NCI-H82 treated with DMSO at 0.1 percent for 48 hours (cell line): ENCODE measurements at regions not wholly inside any gene's neighbourhood (a gene's known extent, or its start where the extent isn't known, plus 50 kb on each side); places are given as distances from the start of the nearest gene placed in this dataset.
"Not testable (repeated sequence)": the region's sequence is repeated elsewhere in the genome, so short reads cannot be mapped to it uniquely, and the experiment has no call there.

ENCODE experiments used
- DNase-seq: peaks from one replicate; lab custom pipeline; 2025; ENCODE audit not compliant: unreplicated experiment; lab: John Stamatoyannopoulos, UW

GRCh38 chr5:110278449-110278848 is 448.0 kb downstream of the TMEM232 start:
- DNase-seq = not testable (repeated sequence)

- DNase-seq = not testable (repeated sequence)
Measured at GRCh38 chr5:110284121-110284520, 442.4 kb downstream of the TMEM232 start.

GRCh38 chr5:110288766-110289511 is 437.5 kb downstream of the TMEM232 start:
- DNase-seq = peak; percentile 96

- no peak for DNase-seq
Measured at GRCh38 chr5:110289512-110289810, 437.0 kb downstream of the TMEM232 start.

- DNase-seq = no peak
Measured at GRCh38 chr5:110290542-110290941, 435.9 kb downstream of the TMEM232 start.

- DNase-seq = no peak
Measured at GRCh38 chr5:110294281-110294680, 432.2 kb downstream of the TMEM232 start.

- no peak for DNase-seq
Measured at GRCh38 chr5:110297152-110297670, 429.3 kb downstream of the TMEM232 start.

GRCh38 chr5:110304176-110304575 is 422.3 kb downstream of the TMEM232 start:
- no peak for DNase-seq

GRCh38 chr5:110306650-110307049 is 419.8 kb downstream of the TMEM232 start:
- no peak for DNase-seq

- DNase-seq = no peak
Measured at GRCh38 chr5:110309222-110309621, 417.2 kb downstream of the TMEM232 start.

GRCh38 chr5:110316566-110316965 is 409.9 kb downstream of the TMEM232 start:
- not testable (repeated sequence) for DNase-seq

GRCh38 chr5:110321117-110321516 is 405.4 kb downstream of the TMEM232 start:
- DNase-seq = no peak

- no peak for DNase-seq
Measured at GRCh38 chr5:110323357-110323756, 403.1 kb downstream of the TMEM232 start.

GRCh38 chr5:110323832-110324231 is 402.6 kb downstream of the TMEM232 start:
- DNase-seq = no peak

- DNase-seq = no peak
Measured at GRCh38 chr5:110324876-110325275, 401.6 kb downstream of the TMEM232 start.

GRCh38 chr5:110329955-110330525 is 396.4 kb downstream of the TMEM232 start:
- DNase-seq = no peak

- peak; percentile 13 for DNase-seq
Measured at GRCh38 chr5:110333384-110333783, 393.1 kb downstream of the TMEM232 start.

GRCh38 chr5:110335361-110336066 is 391.0 kb downstream of the TMEM232 start:
- DNase-seq = peak; percentile 27

- no peak for DNase-seq
Measured at GRCh38 chr5:110338341-110339083, 388.0 kb downstream of the TMEM232 start.

GRCh38 chr5:110339399-110339798 is 387.1 kb downstream of the TMEM232 start:
- no peak for DNase-seq

- no peak for DNase-seq
Measured at GRCh38 chr5:110341836-110342235, 384.6 kb downstream of the TMEM232 start.
